Fibroblast of pulmonary artery (primary cell): ENCODE measurements at regions not wholly inside any gene's neighbourhood (a gene's known extent, or its start where the extent isn't known, plus 50 kb on each side); places are given as distances from the start of the nearest gene placed in this dataset.
A peak's percentile ranks its signal among the peaks of the same experiment; 100 is the strongest.

Source experiments
- DNase-seq: peaks from one replicate; pipeline ENCODE4 v3.0.0-alpha.2; 2010; ENCODE audit warnings: low read depth
- H3K4me3 ChIP-seq: replicated peaks from 2 replicates; pipeline ENCODE4 v1.5.1; 2011; ENCODE audit warnings: low read depth, mild to moderate bottlenecking, control low read depth, low read length, moderate library complexity
- TF ChIP-seq, protein P1 (sequence below): IDR thresholded peaks from 2 replicates; pipeline ENCODE4 v1.5.1; 2011; ENCODE audit warnings: mild to moderate bottlenecking, control low read depth, low read length, inconsistent platforms; ENCODE audit errors: missing control alignments

DNA sequence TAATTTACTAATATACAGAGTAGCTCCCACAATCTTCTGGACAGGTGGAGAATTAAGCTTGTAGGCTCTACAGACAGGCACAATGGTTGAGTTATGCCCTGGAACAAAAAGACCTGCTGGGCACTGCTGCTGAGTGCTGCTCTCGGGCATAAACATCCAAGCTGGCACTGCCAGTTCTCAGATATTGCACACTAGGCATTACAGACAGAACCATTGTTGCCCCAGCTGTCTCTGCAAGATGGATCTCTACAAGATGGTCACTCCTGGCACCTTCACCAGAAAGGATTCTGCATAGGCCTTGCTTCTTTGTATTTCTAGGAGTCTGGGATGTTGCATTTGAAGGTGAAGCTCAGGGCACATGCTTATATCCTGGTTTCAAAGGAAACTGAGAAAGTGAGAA, 527.1 kb downstream of the STIM2 start:
- TF ChIP-seq, protein P1, sequence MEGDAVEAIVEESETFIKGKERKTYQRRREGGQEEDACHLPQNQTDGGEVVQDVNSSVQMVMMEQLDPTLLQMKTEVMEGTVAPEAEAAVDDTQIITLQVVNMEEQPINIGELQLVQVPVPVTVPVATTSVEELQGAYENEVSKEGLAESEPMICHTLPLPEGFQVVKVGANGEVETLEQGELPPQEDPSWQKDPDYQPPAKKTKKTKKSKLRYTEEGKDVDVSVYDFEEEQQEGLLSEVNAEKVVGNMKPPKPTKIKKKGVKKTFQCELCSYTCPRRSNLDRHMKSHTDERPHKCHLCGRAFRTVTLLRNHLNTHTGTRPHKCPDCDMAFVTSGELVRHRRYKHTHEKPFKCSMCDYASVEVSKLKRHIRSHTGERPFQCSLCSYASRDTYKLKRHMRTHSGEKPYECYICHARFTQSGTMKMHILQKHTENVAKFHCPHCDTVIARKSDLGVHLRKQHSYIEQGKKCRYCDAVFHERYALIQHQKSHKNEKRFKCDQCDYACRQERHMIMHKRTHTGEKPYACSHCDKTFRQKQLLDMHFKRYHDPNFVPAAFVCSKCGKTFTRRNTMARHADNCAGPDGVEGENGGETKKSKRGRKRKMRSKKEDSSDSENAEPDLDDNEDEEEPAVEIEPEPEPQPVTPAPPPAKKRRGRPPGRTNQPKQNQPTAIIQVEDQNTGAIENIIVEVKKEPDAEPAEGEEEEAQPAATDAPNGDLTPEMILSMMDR = no peak
- DNase-seq = no peak
- no peak overlapping the region for H3K4me3 ChIP-seq

DNA sequence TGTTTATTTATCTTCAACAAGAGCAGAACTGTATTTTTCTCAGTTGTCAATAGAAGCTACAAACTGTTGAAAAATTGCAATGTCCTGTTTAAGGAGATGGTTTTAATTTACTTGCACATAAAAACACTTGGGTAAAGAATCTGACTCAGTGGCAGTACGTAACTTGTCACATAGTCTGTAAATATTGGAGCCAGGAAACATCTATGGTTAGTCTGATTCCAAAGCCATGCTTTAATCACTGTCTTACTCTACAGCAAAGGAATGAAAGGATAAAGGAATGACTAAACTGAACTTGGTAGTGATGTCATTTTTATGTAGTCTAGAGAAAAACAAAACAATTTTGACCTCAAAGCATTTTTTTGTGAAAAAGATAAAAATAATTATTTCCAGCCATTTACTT, 537.2 kb downstream of the STIM2 start:
- no peak overlapping the region for H3K4me3 ChIP-seq
- DNase-seq = peak; percentile 67
- TF ChIP-seq, protein P1 = no peak

DNA sequence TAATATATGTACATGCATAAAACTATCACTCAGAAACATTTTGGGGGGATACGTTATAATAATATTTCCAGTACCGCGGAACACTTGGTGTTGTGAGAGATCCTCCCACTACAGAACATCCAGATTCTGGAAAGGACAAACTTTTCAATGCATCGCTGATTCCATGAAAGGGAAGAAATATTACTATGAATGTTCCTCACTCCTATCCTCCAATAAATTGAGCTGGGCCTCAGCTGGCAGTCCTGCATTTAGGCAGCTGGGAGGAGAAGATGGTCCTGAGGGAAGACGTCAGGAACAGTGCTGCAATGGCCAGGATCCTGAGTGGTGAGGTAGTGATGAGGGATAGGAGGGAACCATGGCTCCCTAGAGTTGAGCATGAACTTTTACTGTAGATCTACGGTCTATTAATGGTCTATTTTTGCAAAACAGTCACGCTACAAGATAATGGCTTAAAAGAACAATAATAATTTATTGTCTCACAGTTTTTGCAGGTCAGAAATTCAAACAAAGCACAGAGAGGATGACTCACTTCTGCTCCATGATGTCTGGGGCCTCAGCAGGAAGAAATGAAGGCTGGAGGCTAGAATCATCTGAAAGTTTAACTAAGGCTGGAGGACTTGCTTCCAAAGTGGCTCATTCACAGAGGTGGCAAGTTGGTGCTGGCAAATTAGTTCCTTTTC, 538.1 kb downstream of the STIM2 start:
- TF ChIP-seq, protein P1 = no peak
- DNase-seq = peak; percentile 29
- H3K4me3 ChIP-seq = no peak overlapping the region

DNA sequence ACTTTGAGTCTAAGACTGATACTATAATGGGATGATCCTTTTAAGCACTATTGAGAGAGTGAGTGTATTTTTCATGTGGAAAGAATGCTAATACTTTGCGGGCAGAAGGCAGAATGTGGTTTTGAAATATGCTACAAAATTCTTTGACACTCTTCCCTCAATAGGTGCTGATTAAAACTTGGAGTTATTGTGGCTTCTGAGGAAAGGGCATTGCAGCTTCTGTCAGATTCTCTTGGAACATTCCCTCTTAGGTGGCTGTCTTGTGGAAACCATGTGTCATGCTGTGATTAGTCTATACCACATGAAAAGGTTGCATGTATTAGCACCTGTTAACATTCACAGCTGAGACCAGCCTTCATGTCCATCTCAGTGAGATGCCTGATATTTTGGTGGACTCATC, 547.0 kb downstream of the STIM2 start:
- TF ChIP-seq, protein P1 = no peak
- no peak overlapping the region for H3K4me3 ChIP-seq
- no peak for DNase-seq

DNA sequence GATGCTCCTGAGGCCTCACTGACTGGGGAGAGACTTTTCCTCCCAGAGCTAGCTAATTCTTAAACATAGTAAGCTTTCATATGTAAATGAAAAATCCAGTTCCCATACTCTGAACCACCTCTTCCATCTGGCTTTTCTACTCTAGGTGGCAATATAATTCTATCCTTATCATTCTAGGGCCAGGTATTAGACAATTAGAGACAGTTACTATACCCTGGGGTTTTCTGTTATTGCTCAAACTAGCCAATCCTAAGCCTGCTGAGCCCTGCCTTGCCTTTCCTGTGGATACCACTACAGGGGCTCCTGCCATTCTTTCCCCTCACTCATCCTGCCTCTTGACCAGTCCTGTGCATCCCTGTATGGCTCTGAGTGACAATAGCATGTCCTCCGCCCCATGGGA, 552.0 kb downstream of the STIM2 start:
- H3K4me3 ChIP-seq = no peak overlapping the region
- TF ChIP-seq, protein P1 = no peak
- DNase-seq = peak; percentile 5

DNA sequence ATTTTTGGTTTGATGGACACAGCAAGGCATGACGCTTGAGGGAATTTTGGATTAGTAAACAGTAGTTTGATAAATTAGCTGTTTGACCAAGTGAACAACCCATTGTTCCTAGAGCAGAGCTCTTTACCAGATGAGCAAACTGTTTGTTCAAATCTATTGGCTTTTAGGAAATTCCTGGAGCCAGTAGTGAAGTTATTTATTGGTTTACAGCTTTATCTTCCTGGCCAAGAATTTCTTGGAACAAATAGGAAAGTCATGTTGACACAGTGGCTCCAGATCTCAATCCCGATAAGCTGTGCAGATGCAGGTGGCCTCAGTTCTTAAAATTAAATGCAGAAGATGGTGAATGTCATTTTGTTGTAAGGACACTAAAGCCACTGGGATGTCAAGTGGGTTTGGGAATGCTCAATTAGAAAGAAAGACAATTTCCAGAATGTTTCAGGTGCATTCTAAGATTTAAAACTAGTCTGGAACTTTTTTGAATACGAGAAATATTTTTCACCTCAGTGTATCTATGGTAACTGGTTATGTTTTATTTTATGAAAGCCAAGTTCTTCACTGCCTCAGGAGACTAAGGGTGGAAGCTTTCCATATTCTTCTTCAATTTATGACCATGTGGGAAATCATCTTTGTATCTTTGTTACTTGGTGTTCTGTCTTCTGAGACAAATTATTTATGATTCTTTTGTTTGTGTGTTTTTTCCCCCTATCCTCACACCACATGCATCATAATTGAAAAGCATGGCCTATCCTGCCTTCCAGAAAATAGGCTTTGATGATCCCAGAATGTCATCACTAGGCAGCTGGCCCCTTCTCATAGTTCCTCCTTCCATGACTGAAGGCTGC, 554.5 kb downstream of the STIM2 start:
- DNase-seq = no peak
- H3K4me3 ChIP-seq = no peak overlapping the region
- TF ChIP-seq, protein P1 = no peak
